Caki2 (cell line): ENCODE measurements at regions not wholly inside any gene's neighbourhood (a gene's known extent, or its start where the extent isn't known, plus 50 kb on each side); places are given as distances from the start of the nearest gene placed in this dataset.

Source experiments
- DNase-seq: peaks from one replicate; pipeline ENCODE4 v3.0.0-alpha.2; 2015; ENCODE audit warnings: low read depth
- in situ Hi-C: cut with HindIII; loops from 2 replicates; pipeline ENCODE4 v1.10.0; 2016; ENCODE audit warnings: low sequenced_read_pairs, low pct_unique_long_range_greater_than_20kb, mixed read lengths

- in situ Hi-C loops: no loop called here
- no peak for DNase-seq
Observed at GRCh38 chr2:217118559-217119284, 258.9 kb upstream of the TNP1 start.

GRCh38 chr2:217117523-217117922 lies 257.7 kb upstream of the TNP1 start:
- no peak for DNase-seq
- in situ Hi-C loops: no loop called here

- in situ Hi-C loops: no loop called here
- DNase-seq: no peak
Observed at GRCh38 chr2:217116610-217117009, 256.7 kb upstream of the TNP1 start.

- no peak for DNase-seq
- in situ Hi-C loops: no loop called here
Observed at GRCh38 chr2:217114117-217114516, 254.3 kb upstream of the TNP1 start.

- no peak for DNase-seq
- in situ Hi-C loops: no loop called here
Observed at GRCh38 chr2:217113491-217113890, 253.6 kb upstream of the TNP1 start.

GRCh38 chr2:217110550-217110949 lies 250.7 kb upstream of the TNP1 start:
- in situ Hi-C loops: no loop called here
- no peak for DNase-seq

GRCh38 chr2:217108575-217109027 lies 248.7 kb upstream of the TNP1 start:
- no peak for DNase-seq
- in situ Hi-C loops: no loop called here

GRCh38 chr2:217108086-217108485 lies 248.2 kb upstream of the TNP1 start:
- in situ Hi-C loops: no loop called here
- DNase-seq: no peak

GRCh38 chr2:217107480-217107879 lies 247.6 kb upstream of the TNP1 start:
- in situ Hi-C loops: no loop called here
- no peak for DNase-seq

GRCh38 chr2:217106650-217107014 lies 246.8 kb upstream of the TNP1 start:
- in situ Hi-C loops: no loop called here
- DNase-seq: no peak

- in situ Hi-C loops: no loop called here
- peak; percentile 74 for DNase-seq
Observed at GRCh38 chr2:217105733-217106649, 246.1 kb upstream of the TNP1 start.

- peak; percentile 14 for DNase-seq
- in situ Hi-C loops: no loop called here
Observed at GRCh38 chr2:217103752-217104545, 244.1 kb upstream of the TNP1 start.

GRCh38 chr2:217102956-217103355 lies 243.1 kb upstream of the TNP1 start:
- DNase-seq: no peak
- in situ Hi-C loops: no loop called here

- in situ Hi-C loops: no loop called here
- DNase-seq: no peak
Observed at GRCh38 chr2:217101972-217102371, 242.1 kb upstream of the TNP1 start.

GRCh38 chr2:217099561-217099960 lies 239.7 kb upstream of the TNP1 start:
- in situ Hi-C loops: no loop called here
- DNase-seq: no peak

- in situ Hi-C loops: no loop called here
Observed at GRCh38 chr2:217098435-217098834, 238.6 kb upstream of the TNP1 start.

GRCh38 chr2:217097346-217097745 lies 237.5 kb upstream of the TNP1 start:
- in situ Hi-C loops: no loop called here
- DNase-seq: no peak

More at GRCh38 chr2:217098435-217098834, 238.6 kb upstream of the TNP1 start:
- DNase-seq: no peak

- no peak for DNase-seq
- in situ Hi-C loops: no loop called here
Observed at GRCh38 chr2:217096474-217097225, 236.8 kb upstream of the TNP1 start.
